CD4-positive, alpha-beta T cell treated with Interleukin-10 for 1 hour (primary cell): ENCODE measurements at regions not wholly inside any gene's neighbourhood (a gene's known extent, or its start where the extent isn't known, plus 50 kb on each side); places are given as distances from the start of the nearest gene placed in this dataset.
"Not testable (repeated sequence)": the region's sequence is repeated elsewhere in the genome, so short reads cannot be mapped to it uniquely, and the experiment has no call there.

Experiments
- DNase-seq: peaks from one replicate; pipeline ENCODE4 v3.0.0-alpha.2; 2020

DNA sequence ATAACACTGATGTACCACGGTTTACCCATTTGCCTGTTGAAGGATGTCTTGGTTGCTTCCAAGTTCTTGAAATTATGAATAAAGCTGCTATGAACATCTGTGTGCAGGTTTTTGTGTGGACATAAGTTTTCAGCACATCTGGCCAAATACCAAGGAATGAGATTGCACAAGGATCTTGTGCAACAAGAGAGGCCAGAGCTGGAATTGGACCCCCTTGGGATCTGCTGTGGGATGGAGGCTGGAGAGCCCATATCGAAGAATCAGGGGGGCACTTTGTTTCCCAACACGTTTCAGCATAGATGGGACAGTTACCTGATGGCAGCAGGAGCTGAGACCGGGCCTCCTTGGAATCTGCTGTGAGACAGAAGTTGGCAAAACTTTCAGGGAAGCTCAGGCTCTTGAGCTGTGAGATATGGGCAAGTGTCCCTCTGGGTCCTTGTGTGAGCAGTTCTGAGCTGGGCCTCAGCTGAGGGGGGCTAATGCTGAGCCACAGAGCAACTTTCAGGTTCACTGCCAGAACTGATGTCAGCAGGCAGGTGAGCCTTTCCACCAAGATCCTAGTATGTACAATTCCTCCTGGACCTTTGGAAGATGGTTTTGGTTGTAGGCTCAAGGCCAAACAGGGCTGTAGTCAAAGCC is 115.2 kb upstream of the RAB18 start:
- DNase-seq = no peak

DNA sequence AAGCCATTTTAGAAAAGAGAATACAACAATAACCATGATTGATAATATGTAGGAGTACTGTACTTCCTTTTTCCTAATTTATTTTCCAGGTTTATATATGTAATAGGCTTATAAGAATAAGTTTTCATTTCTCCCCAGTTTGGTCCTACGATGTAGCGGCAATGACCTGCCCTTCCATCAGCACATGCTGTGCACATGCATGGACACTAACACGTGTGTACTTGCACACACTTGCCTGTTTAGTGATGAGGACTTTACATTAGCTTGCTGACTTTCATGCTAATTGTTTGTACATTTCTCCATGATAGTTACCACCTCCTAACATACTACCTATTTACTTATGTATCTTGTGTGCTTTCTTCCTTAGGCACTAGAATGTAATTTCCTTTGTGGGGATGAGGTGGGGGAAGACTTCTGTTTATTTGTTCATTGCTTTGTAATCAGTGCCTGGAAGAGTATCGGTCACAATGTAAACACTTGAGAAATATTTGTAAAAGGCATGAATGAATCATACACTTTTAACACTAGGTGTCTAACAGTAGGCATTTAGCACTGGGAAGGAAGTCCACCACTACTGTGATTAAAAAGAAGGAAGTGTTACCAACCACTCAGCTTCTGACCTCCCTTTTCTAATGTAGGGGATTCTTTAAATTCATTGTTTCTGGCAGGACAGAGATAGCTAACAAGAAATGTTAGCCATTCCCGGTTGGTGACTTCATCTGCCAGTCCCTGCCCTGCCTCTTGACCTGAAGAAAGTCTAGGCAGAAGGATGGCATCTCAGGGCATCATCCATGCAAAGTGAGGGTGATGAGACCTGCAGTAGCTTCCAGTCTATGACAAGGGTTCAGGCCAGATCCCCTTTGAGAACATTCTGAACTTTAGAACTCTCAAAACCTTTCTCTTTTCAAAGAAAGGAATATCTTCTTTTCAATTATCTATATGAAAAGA is 120.2 kb upstream of the RAB18 start:
- DNase-seq = no peak

DNA sequence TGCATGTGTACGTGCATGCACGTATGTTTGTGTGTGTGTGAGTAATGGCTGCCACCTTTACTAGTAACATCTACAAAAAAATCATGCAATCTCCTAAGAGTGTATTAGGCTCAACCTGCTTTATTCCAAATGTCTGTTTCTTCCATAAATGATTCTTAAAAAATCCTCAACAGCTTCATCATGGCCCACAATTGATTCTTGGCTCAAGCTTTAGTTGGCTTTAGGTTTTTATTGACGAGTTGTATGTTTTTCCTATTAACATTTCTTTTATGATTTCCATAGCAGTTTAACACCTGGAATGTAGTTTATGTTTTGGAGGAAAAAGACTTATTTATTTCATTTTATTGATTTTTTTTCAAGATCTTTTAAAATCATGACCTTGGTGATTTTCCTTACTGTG is 121.9 kb upstream of the RAB18 start:
- no peak for DNase-seq

DNA sequence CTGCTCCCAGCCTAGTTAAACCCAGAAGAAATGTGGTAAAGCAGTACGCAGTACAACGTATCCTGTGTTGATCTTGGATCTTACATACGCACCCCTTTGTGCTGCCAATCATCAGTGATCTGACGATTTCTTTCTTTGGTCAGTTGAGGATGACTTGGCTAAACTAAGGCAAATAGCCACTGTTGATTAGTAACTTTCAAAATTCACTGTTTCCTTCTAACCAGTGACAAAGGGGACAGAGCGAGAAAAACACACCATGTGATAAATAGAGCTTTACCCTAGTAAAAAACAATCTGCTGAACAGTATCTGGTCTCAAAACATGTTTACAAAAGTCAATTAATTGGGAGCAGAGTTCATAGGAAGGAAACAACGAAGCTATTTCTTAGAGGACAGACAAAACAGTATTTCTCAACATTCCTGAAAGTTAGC is 123.2 kb upstream of the RAB18 start:
- no peak for DNase-seq

DNA sequence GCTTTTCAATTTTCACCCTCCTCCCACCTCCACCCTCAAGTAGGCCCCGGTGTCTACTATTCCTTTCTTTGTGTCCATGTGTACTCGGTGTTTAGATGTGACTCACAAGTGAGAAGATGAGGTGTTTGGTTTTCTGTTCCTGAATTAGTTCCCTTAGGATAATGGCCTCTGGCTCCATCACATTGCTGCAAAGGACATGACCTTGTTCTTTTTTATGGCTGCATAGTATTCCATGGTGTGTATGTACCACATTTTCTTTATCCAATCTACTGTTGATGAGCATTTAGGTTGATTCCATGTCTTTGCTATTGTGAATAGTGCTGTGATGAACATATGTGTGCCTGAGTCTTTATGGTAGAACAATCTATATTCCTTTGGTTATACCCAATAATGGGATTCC is 125.1 kb upstream of the RAB18 start:
- not testable (repeated sequence) for DNase-seq

DNA sequence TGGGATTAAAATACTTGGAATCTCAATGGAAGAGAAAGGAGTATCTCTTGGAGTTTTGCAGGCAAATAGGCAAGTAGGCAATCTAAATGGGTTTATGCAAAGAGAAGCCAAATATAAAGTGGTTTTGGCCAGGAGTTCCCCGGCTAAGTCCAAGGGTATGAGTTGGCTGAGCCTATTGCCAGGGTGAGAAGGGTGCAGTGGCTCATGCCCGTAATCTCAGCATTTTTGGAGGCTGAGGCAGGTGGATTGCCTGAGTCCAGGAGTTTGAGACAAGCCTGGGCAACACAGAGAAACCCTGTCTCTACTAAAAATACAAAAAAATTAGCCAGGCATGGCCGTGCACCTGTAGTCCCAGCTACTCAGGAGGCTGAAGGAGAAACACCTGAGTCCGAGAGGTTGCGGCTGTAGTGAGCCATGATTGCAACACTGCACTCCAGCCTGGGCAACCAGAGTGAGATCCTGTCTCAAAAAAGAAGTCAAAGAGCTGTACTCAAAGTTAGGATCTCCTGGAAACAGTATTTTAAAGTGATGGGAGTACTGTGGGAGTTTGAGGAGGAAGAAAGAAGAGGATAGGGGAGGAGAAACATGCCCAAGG is 130.4 kb upstream of the RAB18 start:
- DNase-seq = no peak

DNA sequence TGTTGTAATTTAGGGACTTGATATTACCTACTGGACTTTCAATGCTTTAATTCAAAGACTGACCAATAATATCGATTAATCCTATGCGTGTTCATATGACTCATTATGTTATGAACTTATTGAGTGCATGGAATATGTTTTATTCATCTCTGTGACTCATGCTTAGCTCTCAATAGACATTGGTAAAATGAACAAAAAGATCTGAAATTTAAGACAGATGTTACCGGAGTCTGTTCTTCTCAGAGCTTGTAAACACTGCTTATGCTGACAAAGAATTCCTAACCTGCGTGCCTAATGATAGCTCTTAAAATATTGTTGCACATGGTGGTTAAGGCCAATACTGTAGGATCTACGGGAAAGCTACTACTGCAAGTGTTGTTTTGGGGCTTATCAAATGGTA is 131.5 kb upstream of the ACBD5 start:
- DNase-seq = no peak

DNA sequence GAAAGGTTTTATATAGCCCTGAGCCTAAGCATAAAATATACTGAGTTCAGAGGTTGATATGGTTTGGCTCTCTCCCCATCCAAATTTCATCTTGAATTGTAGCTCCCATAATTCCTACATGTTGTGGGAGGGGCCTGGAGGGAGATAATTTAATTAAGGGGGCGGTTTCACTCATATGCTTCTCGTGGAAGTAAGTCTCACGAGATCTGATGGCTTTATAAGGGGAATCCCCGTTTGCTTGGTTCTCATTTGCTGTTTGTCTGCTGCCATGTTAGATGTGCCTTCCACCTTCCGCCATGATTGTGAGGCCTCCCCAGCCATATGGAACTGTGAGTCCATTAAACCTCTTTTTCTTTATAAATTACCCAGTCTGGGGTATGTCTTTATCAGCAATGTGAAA is 130.8 kb upstream of the ACBD5 start:
- DNase-seq = not testable (repeated sequence)

DNA sequence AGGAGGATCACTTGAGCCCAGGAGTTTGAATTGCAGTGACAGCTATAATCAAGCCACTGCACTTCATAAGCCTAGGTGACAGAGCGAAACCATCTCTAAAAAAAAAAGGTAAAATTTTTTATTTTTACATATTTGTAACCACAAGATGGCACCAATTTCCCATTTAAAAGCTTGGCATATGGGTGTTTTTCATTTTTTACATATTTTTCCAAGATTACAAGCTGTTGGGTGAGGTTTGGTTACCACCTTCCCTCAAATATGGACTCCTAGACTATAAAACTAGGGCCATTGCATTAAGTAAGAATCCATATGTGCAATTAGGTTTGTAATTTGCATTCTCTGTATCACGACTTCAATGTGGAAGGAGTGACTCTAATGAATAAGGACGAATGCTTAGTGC is 129.3 kb upstream of the ACBD5 start:
- DNase-seq = no peak

DNA sequence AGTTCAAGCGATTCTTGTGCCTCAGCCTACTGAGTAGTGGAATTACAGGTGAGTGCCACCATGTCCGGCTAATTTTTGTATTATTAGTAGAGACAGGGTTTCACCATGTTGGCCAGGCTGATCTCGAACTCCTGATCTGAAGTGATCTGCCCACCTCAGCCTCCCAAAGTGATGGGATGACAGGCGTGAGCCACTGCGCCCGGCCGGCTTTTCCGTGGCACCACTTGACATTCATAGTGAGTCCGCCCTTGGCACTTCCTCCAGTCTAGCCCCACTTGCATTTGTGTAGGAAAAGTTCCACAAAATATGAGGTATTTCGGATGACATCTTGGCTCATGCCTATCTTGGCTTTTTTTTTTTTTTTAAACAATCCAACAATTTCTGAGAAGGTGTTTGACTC is 128.1 kb upstream of the ACBD5 start:
- DNase-seq = no peak

DNA sequence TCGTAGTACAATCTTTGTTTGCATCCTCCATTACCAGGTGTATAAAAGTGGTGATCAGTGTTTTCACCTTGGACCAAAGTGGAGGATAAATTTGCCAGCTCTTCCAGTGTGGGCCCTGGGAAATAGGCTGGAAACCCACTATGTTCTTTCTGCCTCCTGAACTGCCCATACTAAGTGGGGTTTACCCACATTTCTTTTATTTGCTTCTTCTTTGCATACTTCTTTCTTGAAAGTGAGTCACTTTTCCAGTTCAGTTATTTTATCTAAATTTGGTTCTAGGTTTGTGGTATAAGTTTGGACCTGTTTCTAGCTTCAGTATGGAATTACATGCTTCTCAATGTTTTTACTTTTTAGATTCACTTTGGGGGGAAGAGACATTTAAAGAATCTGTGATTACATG is 126.2 kb upstream of the ACBD5 start:
- no peak for DNase-seq

DNA sequence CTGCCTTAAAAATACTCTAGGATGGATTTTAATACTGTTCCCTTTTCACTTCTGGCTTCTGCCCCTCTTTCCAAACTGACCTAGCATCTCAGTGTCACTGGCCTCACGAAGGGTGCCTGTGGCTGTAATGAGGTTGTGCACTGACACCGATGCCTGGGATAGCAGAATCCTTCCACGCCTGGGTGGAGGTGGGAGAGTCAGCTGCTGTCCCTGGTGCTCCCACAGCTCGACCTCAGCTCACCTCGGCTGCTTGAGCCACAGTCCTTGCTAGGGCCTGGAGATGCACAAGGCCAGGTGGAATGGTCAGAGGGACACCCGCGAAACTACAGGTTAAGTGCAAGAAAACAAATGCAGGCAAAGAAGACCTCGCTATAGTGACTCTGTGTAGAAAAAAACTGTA is 123.4 kb upstream of the ACBD5 start:
- DNase-seq = no peak

DNA sequence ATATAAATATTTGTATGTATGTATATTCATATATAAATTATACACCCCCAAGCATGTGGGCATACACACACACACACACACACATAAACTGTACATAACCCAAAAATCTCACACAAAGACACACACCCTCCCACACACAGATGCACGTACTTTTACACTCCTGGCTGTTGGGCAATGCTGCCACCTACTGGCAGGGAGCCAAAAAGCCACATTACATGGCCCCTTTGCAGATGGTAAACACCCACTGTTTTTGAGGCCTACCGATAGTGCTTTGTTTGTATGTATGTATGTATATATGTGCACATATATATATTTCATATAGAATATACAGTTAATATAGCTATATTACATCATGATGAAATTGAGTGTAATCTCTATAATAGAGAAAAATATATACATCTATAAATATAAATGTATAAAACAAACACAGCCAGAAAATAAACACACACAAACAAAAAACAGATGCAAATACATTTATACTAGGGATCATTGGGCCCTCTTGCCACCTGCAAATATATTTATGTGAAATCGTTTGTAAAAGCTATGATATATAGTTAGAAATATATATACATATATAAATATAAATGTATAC is 120.1 kb upstream of the ACBD5 start:
- DNase-seq = peak; percentile 88

DNA sequence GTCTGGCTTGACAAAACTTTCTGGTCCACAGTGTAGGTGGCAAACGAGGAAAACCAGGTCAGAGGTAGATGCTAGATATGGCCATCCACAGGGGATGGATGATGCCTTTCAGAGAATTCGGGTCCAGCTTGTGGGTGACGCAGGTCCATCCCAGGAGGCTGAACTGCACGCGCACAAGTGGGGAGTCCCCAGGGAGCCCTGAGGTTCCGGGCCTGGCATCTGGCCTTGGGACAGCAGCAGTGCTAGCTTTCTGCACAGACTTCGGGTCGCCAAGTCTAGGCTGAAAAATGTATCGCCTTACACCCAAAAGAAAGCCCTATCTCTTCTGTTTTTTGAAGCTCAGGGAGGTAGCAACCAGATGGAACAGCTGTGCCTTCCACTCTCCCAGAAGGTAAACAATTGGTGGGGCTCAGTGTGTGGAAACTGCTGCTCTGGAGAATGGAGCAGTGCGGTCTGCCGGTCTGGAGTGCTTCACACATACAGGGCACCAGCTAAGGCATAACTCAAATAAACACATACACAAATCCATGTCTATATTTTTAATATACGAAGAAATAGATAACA is 119.3 kb upstream of the ACBD5 start:
- DNase-seq = no peak

DNA sequence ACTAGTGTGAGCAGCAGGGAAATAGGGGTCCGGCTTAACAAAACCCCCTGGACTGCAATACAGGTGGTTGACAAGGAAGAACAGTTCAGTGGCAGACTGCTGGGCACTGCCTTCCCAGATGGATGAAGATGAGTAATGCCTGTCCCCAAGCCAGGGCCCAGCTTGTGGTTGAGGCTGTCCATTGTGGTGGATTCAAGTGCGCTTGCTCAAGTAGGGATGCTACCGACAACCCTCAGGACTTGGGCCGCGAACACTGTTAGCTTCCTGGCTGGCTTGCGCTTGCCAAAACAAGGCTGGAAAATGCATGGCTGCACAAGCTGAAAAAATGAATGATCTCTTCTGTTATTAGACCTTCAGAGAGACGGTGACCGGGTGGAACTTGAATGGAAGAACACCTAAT is 116.1 kb upstream of the ACBD5 start:
- no peak for DNase-seq

DNA sequence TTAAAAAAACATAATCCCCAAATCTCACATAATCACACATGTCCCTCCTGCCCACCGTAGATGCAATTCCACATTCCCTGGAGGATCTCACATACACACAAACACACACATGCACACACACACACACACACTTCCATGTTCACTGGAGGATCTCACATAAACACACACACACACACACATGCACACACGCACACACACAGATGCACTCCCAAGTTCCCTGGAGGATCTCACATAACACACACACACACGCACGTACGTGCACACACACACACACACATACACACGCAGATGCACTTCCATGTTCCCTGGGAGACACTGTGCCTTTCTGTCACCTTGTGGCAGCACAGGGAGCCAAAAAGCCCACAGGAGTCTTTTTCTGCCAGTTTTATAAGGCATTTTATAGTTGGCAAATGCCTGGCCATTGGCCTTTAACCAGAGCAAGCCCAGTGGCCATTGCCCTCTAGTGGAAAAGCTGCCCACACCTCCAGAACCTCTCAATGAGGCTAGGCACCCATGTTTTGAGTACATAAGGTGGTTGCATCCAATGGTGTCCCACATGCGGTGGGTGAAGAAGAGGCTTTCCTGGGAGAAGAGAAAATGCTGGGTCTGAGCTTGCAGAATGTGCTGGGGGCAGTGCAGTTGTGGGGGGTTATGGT is 115.4 kb upstream of the ACBD5 start:
- DNase-seq = no peak

DNA sequence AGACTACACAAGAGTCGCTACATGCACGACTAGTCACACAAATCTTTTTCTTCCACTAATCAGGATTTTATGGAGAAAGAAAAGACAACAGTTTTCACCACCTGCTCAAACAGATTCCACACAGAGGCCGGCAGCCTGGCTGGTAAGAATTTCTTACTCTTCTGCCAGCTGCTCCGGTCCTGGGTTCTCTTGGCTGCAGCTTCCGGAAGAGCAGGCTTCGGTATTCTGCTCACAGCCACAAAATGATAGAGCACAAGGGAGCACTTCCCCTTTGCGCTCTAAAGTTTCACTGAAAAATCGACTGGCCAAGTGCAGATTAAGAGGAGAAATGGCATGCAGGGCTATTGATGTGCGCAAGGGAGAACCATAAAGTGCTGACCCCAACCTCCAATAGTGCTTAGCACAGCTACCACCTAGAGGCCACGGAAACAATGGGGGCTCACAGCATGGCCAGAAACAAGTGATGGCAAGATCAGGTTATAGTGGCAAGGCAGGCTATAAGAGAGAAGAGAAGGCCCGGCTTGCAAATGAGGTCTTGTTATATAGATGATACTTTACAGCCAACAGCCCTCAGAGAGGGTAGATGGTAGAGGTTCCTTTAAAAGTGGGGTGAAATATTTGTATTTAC is 114.2 kb upstream of the ACBD5 start:
- DNase-seq = peak; percentile 5

DNA sequence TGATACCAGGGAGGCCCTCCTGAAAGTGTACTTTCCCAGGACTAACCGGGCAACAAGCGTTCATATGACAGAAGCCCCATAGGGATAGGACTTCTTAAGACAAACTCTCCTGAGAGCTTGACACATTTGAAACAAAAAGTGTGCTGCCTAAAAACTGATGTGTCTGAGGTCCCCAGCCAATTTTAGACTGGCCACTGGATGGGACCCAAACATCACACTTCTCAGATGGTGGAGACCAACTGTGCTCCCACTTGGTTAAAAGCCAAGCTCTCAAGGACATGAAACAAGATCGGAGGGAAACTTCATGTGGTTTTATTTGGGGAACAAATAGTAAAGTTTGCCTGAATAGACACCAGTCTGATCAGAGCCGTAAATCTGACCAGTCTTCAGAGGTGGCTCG is 113.5 kb upstream of the ACBD5 start:
- DNase-seq = not testable (repeated sequence)

DNA sequence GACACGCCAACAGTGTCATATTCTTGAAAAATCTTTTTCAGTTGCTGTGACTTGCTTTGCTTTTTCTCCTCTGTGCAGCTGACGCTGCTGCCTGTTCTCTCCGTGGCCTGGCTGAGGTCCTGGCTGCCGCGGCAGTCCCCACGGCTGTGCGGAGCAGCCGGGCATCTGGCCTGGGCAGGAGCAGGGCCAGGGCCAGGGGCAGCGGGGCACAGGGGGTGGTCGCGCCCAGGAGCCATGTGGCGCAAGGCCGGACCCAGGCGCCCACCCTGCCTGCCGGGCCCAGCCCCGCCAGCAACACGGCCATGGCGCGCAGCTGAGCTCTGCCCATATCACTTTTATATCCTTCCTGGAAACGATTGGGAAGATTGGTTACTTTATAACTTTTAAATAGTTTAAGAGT is 109.4 kb upstream of the ACBD5 start:
- DNase-seq = no peak

DNA sequence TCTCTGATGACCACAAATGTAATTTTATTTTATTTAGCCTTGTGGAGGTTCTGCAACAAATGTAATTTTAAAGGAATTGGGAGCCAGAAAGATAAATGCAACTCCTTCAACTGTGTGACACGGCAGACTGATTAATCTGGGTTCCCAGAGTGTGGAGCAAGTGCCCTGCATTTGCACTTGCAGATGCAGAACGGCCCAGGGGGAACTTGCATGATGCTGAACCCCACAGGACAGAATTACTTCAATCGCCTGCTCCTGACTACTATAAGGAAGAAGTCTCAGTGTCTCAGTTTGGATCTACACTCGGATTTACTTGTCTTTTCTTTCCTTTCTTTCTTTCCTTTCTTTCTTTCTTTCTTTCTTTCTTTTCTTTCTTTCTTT is 107.2 kb upstream of the ACBD5 start:
- not testable (repeated sequence) for DNase-seq

DNA sequence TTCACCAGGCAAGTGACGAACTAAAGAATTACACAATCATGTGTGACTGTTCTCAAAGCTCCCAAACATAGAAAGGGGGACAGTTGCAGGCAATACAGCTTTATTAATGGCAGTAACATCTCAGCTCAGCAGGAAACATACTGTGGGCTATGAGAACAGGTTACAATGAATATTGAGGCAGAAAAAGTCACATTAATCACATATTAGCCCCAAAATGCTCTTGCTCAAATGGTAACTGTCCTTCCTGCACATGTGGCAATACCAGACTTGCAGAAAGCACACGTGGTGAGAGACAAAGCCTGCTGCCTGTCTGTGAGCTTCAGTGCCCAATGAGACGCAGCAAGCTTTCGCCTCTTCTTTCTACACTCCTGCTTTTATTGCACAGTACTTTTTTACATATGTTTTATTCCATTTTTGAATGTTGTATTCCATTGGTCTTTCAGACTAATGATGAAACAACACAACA is 104.9 kb upstream of the ACBD5 start:
- DNase-seq = no peak
